Endothelial cell of umbilical vein (primary cell): ENCODE measurements at regions not wholly inside any gene's neighbourhood (a gene's known extent, or its start where the extent isn't known, plus 50 kb on each side); places are given as distances from the start of the nearest gene placed in this dataset.

Source experiments
- BruUV-seq: library from RNA; stranded (reverse); fragments of 400-500 nt; replicated peaks from 2 replicates; lab custom pipeline; 2021; lab: Mats Ljungman, UMichigan
- CTCF ChIA-PET: fragments of 300-600, 350-600 bp; sonication (Branson Sonifier 250); formaldehyde crosslinking; loops from one replicate; lab custom pipeline; 2021; ENCODE audit warnings: antibody characterized with exemption, inconsistent platforms; lab: Charles Lee
- POLR2A ChIA-PET: fragments of 300-600, 350-600 bp; sonication (Branson Sonifier 250); formaldehyde crosslinking; loops from one replicate; lab custom pipeline; 2021; ENCODE audit warnings: antibody characterized with exemption, inconsistent platforms; lab: Charles Lee
- DNase-seq: peaks from one replicate; pipeline ENCODE4 v3.0.0-alpha.2; 2011; ENCODE audit warnings: low read depth, low spot score
- FAIRE-seq: peaks from 2 replicates; lab custom pipeline; 2011; peaks lifted over from hg19 to GRCh38; lab: Jason Lieb, UNC
- H2AFZ ChIP-seq: 2 replicates; pipeline ENCODE4 v1.6.0; 2012; ENCODE audit warnings: low read depth, low read length, control low read depth, inconsistent platforms
- H3K27ac ChIP-seq: 2 replicates; pipeline ENCODE4 v1.5.1; 2011; ENCODE audit warnings: low read depth, mild to moderate bottlenecking, control low read depth, low read length, moderate library complexity; ENCODE audit not compliant: insufficient read depth
- H3K27me3 ChIP-seq, 2 experiments: 2 replicates each; pipeline versions ENCODE4 v1.6.0 to v1.6.1; 2011; ENCODE audit warnings: low read length in 2 of 2, mixed read lengths in 1 of 2; ENCODE audit not compliant: control insufficient read depth in 2 of 2, insufficient read depth in 2 of 2
- H3K36me3 ChIP-seq, 2 experiments: 2 replicates in 1 of 2; 3 replicates in 1 of 2; pipeline ENCODE4 v1.5.1; 2011; ENCODE audit warnings: low read length in 2 of 2, mild to moderate bottlenecking in 1 of 2, moderate library complexity in 1 of 2; ENCODE audit not compliant: control insufficient read depth in 2 of 2, insufficient read depth in 2 of 2; ENCODE audit errors: extremely low read depth in 1 of 2
- H3K4me1 ChIP-seq: 3 replicates; pipeline ENCODE4 v1.5.1; 2011; ENCODE audit warnings: mild to moderate bottlenecking, low read length; ENCODE audit not compliant: control insufficient read depth, insufficient read depth; ENCODE audit errors: extremely low read depth
- H3K4me2 ChIP-seq: 2 replicates; pipeline ENCODE4 v1.6.1; 2011; ENCODE audit warnings: low read length, control low read depth, mixed read lengths; ENCODE audit not compliant: insufficient read depth
- H3K4me3 ChIP-seq, 3 experiments: fragments of 200-600 bp in 1 of 3; sonication (generic), shearing (Covaris generic) in 1 of 3; replicated peaks in 1 of 3; 2 replicates each; pipeline ENCODE4 v1.5.1; 2011 to 2016; ENCODE audit warnings: control low read depth in 3 of 3, low read length in 3 of 3, mild to moderate bottlenecking in 2 of 3, inconsistent platforms in 1 of 3, low read depth in 1 of 3, moderate library complexity in 1 of 3; ENCODE audit not compliant: insufficient read depth in 1 of 3
- H3K79me2 ChIP-seq: 2 replicates; pipeline ENCODE4 v1.6.0; 2012; ENCODE audit warnings: low read length, inconsistent platforms; ENCODE audit not compliant: control insufficient read depth, insufficient read depth
- H3K9ac ChIP-seq: replicated peaks from 2 replicates; pipeline ENCODE3; 2011; ENCODE audit warnings: low read length, control low read depth; ENCODE audit not compliant: insufficient read depth; ENCODE audit errors: extremely low read depth
- H3K9me1 ChIP-seq: replicated peaks from 3 replicates; pipeline ENCODE4 v1.6.0; 2011; ENCODE audit warnings: mild to moderate bottlenecking, low read length; ENCODE audit not compliant: control insufficient read depth, insufficient read depth; ENCODE audit errors: extremely low read depth
- H3K9me3 ChIP-seq: replicated peaks from 2 replicates; pipeline ENCODE4 v1.5.1; 2012; ENCODE audit warnings: low read length, inconsistent platforms; ENCODE audit not compliant: control insufficient read depth, insufficient read depth
- H4K20me1 ChIP-seq: replicated peaks from 2 replicates; pipeline ENCODE3; 2011; ENCODE audit warnings: mild to moderate bottlenecking, low read length; ENCODE audit not compliant: control insufficient read depth, insufficient read depth; ENCODE audit errors: extremely low read depth
- CTCF ChIP-seq, 2 donors: IDR thresholded peaks; 1 replicate in 1 of 2; 2 replicates in 1 of 2; pipeline ENCODE4 v1.5.1; 2011; ENCODE audit warnings: low read length in 2 of 2, mild to moderate bottlenecking in 2 of 2, moderate library complexity in 2 of 2, control low read depth in 1 of 2, inconsistent platforms in 1 of 2, low read depth in 1 of 2; ENCODE audit not compliant: insufficient read depth in 1 of 2; ENCODE audit errors: extremely low read depth in 1 of 2
- EZH2 ChIP-seq: IDR thresholded peaks from 2 replicates; pipeline ENCODE4 v1.6.1; 2012; ENCODE audit warnings: borderline replicate concordance, low read depth, mild to moderate bottlenecking, moderate library complexity, low read length, inconsistent platforms; ENCODE audit not compliant: severe bottlenecking
- FOS ChIP-seq: IDR thresholded peaks from 2 replicates; pipeline ENCODE4 v1.6.1; 2011; ENCODE audit warnings: mild to moderate bottlenecking, low read length, moderate library complexity, borderline replicate concordance; ENCODE audit not compliant: insufficient read depth
- GATA2 ChIP-seq: IDR thresholded peaks from 2 replicates; pipeline ENCODE4 v1.7.0; 2011; ENCODE audit warnings: low read depth, mild to moderate bottlenecking, moderate library complexity, mixed read lengths, low read length; ENCODE audit not compliant: insufficient read length, insufficient read depth
- JUN ChIP-seq: IDR thresholded peaks from 2 replicates; pipeline ENCODE4 v1.6.1; 2011; ENCODE audit warnings: borderline replicate concordance, low read depth; ENCODE audit not compliant: insufficient read length, insufficient read depth
- MAX ChIP-seq: IDR thresholded peaks from 2 replicates; pipeline ENCODE4 v1.6.1; 2011; ENCODE audit not compliant: insufficient read depth, insufficient read length
- MYC ChIP-seq: IDR thresholded peaks from one replicate; pipeline ENCODE4 v1.6.1; 2011; ENCODE audit warnings: mild to moderate bottlenecking, low read depth, low read length
- POLR2A ChIP-seq: IDR thresholded peaks from 2 replicates; pipeline ENCODE4 v1.6.1; 2012; ENCODE audit warnings: low read depth, mild to moderate bottlenecking, control low read depth, low read length
- POLR2AphosphoS5 ChIP-seq: IDR thresholded peaks from 2 replicates; pipeline ENCODE4 v1.6.1; 2012; ENCODE audit warnings: low read depth, mild to moderate bottlenecking, control low read depth, low read length, moderate library complexity; ENCODE audit not compliant: insufficient read depth
- dilution Hi-C: fragments of 300-500 bp; cut with MboI; formaldehyde crosslinking; loops from one replicate; pipeline ENCODE4 v1.15.0; 2019; ENCODE audit warnings: low sequenced_read_pairs; ENCODE audit not compliant: extremely low pct_ligation_motif_present
- intact Hi-C: fragments of 100-400 bp; cut with micrococcal nuclease; formaldehyde crosslinking; loops from one replicate; pipeline ENCODE4 v1.10.0; 2022

GRCh38 chr5:12125895-12126294, 221.6 kb upstream of the CTNND2 start:
- Histone ChIP-seq H2AFZ (no peak overlapping the region), H3K36me3 (no peaks in the 10 kb centered on the region), H3K4me2 (no peak overlapping the region), H3K4me1 (no peaks in the 10 kb centered on the region), H4K20me1 (no peaks in the 10 kb centered on the region), H3K9me3 (peaks cover 4% of the 10 kb centered on the region), H3K4me3 (no peak overlapping the region), H3K27ac (no peak overlapping the region), H3K9me1 (no peaks in the 10 kb centered on the region), H3K79me2 (no peaks in the 10 kb centered on the region), H3K27me3 (no peaks in the 10 kb centered on the region), H3K9ac (no peak overlapping the region)
- TF ChIP-seq CTCF (IDR thresholded peaks at IDR 0.05; ENCODE audit: extremely low read depth in 1 of 2, insufficient read depth in 1 of 2, low read depth in 1 of 2, low read length in 2 of 2) (no peak), MYC (no peak), POLR2A (no peak), POLR2AphosphoS5 (no peak), GATA2 (no peak), FOS (no peak), MAX (no peak), JUN (no peak), EZH2 (no peak)
- intact Hi-C loops (no loop called here), dilution Hi-C loops (no loop called here)
- CTCF ChIA-PET: no interaction called here
- DNase-seq: no peak
- no peak for FAIRE-seq
- POLR2A ChIA-PET: no interaction called here
- no TSS peak for BruUV-seq
